Activated B cell treated with CpG ODN at 0.5 μM for 24 hours (primary cell): ENCODE measurements at regions not wholly inside any gene's neighbourhood (a gene's known extent, or its start where the extent isn't known, plus 50 kb on each side); places are given as distances from the start of the nearest gene placed in this dataset.

Experiments
- ATAC-seq: fragments of 200-7000 bp; cut with Tn5 transposase; one replicate; pipeline ENCODE4 v1.10.0; 2021; ENCODE audit warnings: low read depth, mild to moderate bottlenecking, moderate library complexity
- CTCF ChIA-PET: fragments of 350-600 bp; sonication (Branson Sonifier 250); formaldehyde crosslinking; loops from one replicate; lab custom pipeline; 2021; ENCODE audit warnings: antibody characterized with exemption; lab: Charles Lee
- POLR2A ChIA-PET: fragments of 350-600 bp; sonication (Branson Sonifier 250); formaldehyde crosslinking; loops from one replicate; lab custom pipeline; 2021; ENCODE audit warnings: antibody characterized with exemption; lab: Charles Lee
- DNase-seq: peaks from one replicate; pipeline ENCODE4 v3.0.0; 2022
- H3K27ac Mint-ChIP-seq: one replicate; pipeline ENCODE4 v1.8.0; 2020; ENCODE audit warnings: mixed read lengths
- H3K27me3 Mint-ChIP-seq: one replicate; pipeline ENCODE4 v1.8.0; 2021; ENCODE audit warnings: mixed read lengths
- H3K36me3 Mint-ChIP-seq: one replicate; pipeline ENCODE4 v1.8.0; 2021; ENCODE audit warnings: low read depth, mixed read lengths
- H3K4me1 Mint-ChIP-seq: one replicate; pipeline ENCODE4 v1.8.0; 2021; ENCODE audit warnings: mixed read lengths
- H3K4me3 Mint-ChIP-seq: one replicate; pipeline ENCODE4 v1.8.0; 2020; ENCODE audit warnings: mild to moderate bottlenecking, mixed read lengths
- H3K9me3 Mint-ChIP-seq: one replicate; pipeline ENCODE4 v1.8.0; 2020; ENCODE audit warnings: mixed read lengths
- CTCF ChIP-seq: fragments of 200-600 bp; IDR thresholded peaks from one replicate; pipeline ENCODE4 v1.8.0; 2022; ENCODE audit warnings: antibody characterized with exemption, mild to moderate bottlenecking
- intact Hi-C: fragments of 100-400 bp; cut with micrococcal nuclease; formaldehyde crosslinking; loops from one replicate; pipeline ENCODE4 v1.15.1; 2024

- H3K36me3 Mint-ChIP-seq, result no peaks in the 10 kb centered on the region
- peaks cover 21% of the 10 kb centered on the region for H3K27me3 Mint-ChIP-seq
- peaks cover 39% of the 10 kb centered on the region for H3K9me3 Mint-ChIP-seq
- no peak for DNase-seq
- no peaks in the 10 kb centered on the region for H3K4me1 Mint-ChIP-seq
- no peak for TF ChIP-seq CTCF
- intact Hi-C loops, result no loop called here
- ATAC-seq, result no peak
- CTCF ChIA-PET, result no interaction called here
- H3K27ac Mint-ChIP-seq, result no peak overlapping the region
- POLR2A ChIA-PET, result no interaction called here
- H3K4me3 Mint-ChIP-seq, result no peak overlapping the region
These were observed 155.2 kb downstream of the FBLN2 start for GRCh38 chr3:13704174-13704573.

- Mint-ChIP-seq H3K4me1 (no peaks in the 10 kb centered on the region), H3K36me3 (no peaks in the 10 kb centered on the region), H3K9me3 (peaks cover 33% of the 10 kb centered on the region), H3K27me3 (peaks cover 25% of the 10 kb centered on the region), H3K27ac (no peak overlapping the region), H3K4me3 (no peak overlapping the region)
- DNase-seq (no peak), ATAC-seq (no peak)
- TF ChIP-seq CTCF, result no peak
- ChIA-PET CTCF (no interaction called here), POLR2A (no interaction called here)
- intact Hi-C loops, result no loop called here
These were observed 154.1 kb downstream of the FBLN2 start for GRCh38 chr3:13703071-13703470.

GRCh38 chr3:13702286-13702685 lies 153.4 kb downstream of the FBLN2 start:
- DNase-seq (no peak), ATAC-seq (no peak)
- Mint-ChIP-seq H3K27ac (no peak overlapping the region), H3K4me1 (no peaks in the 10 kb centered on the region), H3K4me3 (no peak overlapping the region), H3K27me3 (peaks cover 27% of the 10 kb centered on the region), H3K9me3 (peaks cover 26% of the 10 kb centered on the region), H3K36me3 (no peaks in the 10 kb centered on the region)
- ChIA-PET POLR2A (no interaction called here), CTCF (no interaction called here)
- intact Hi-C loops, result no loop called here
- TF ChIP-seq CTCF, result no peak

- no peak for TF ChIP-seq CTCF
- CTCF ChIA-PET, result no interaction called here
- H3K27ac Mint-ChIP-seq, result no peak overlapping the region
- ATAC-seq (no peak), DNase-seq (no peak)
- H3K4me1 Mint-ChIP-seq, result no peaks in the 10 kb centered on the region
- intact Hi-C loops, result no loop called here
- H3K36me3 Mint-ChIP-seq, result no peaks in the 10 kb centered on the region
- H3K4me3 Mint-ChIP-seq, result no peak overlapping the region
- H3K27me3 Mint-ChIP-seq, result peaks cover 24% of the 10 kb centered on the region
- H3K9me3 Mint-ChIP-seq, result peaks cover 17% of the 10 kb centered on the region
- POLR2A ChIA-PET, result no interaction called here
These were observed 152.0 kb downstream of the FBLN2 start for GRCh38 chr3:13700889-13701288.

GRCh38 chr3:13700362-13700761 lies 151.4 kb downstream of the FBLN2 start:
- CTCF ChIA-PET, result no interaction called here
- Mint-ChIP-seq H3K4me3 (no peak overlapping the region), H3K27me3 (peaks cover 24% of the 10 kb centered on the region), H3K36me3 (no peaks in the 10 kb centered on the region), H3K27ac (no peak overlapping the region), H3K4me1 (no peaks in the 10 kb centered on the region), H3K9me3 (peaks cover 13% of the 10 kb centered on the region)
- TF ChIP-seq CTCF, result no peak
- no peak for ATAC-seq
- intact Hi-C loops, result no loop called here
- no peak for DNase-seq
- POLR2A ChIA-PET, result no interaction called here
